Prostate gland (tissue), 2 donors: ENCODE measurements at regions not wholly inside any gene's neighbourhood (a gene's known extent, or its start where the extent isn't known, plus 50 kb on each side); places are given as distances from the start of the nearest gene placed in this dataset.
"Not testable (repeated sequence)": the region's sequence is repeated elsewhere in the genome, so short reads cannot be mapped to it uniquely, and the experiment has no call there.

Experiments used
- DNase-seq: peaks from one replicate; pipeline ENCODE4 v3.0.0-alpha.2; 2019; ENCODE audit warnings: low spot score
- H3K27ac ChIP-seq, 2 donors: fragments of 200-600 bp; sonication (generic); 2 replicates each; pipeline ENCODE4 v1.5.1; 2017 to 2019
- H3K27me3 ChIP-seq: fragments of 200-600 bp; sonication (generic); replicated peaks from 2 replicates; pipeline ENCODE4 v1.5.1; 2019; ENCODE audit not compliant: insufficient read depth
- H3K36me3 ChIP-seq, 2 donors: fragments of 200-600 bp; sonication (generic); 1 replicate in 1 of 2; 2 replicates in 1 of 2; pipeline versions ENCODE4 v1.5.1 to v1.8.1; 2017 to 2019
- H3K4me1 ChIP-seq: fragments of 200-600 bp; sonication (generic); replicated peaks from 2 replicates; pipeline ENCODE4 v1.5.1; 2019
- H3K4me3 ChIP-seq, 2 donors: fragments of 200-600 bp; sonication (generic); 2 replicates each; pipeline ENCODE4 v1.5.1; 2017 to 2019
- H3K9me3 ChIP-seq: fragments of 200-600 bp; sonication (generic); 2 replicates; pipeline ENCODE4 v1.5.1; 2017
- POLR2A ChIP-seq: fragments of 450-650 bp; IDR thresholded peaks from one replicate; pipeline ENCODE4 v1.6.1; 2016; ENCODE audit warnings: antibody characterized with exemption, mild to moderate bottlenecking
- POLR2AphosphoS5 ChIP-seq: sonication (generic); formaldehyde crosslinking; IDR thresholded peaks from one replicate; pipeline ENCODE4 v1.6.1; 2017; ENCODE audit warnings: antibody characterized with exemption
- WGBS: methylation state at CpG from one replicate; pipeline ENCODE4 v1.1.5; 2018; 5-methylcytosine and 5-hydroxymethylcytosine counted together
- intact Hi-C: fragments of 100-400 bp; cut with DNase I; formaldehyde crosslinking; loops from one replicate; pipeline ENCODE4 v1.14.2; 2022
- TF ChIP-seq, protein P1 (sequence below), 4 experiments: fragments of 200-600 bp in 2 of 4; fragments of 450-650 bp in 2 of 4; sonication (generic) in 2 of 4; IDR thresholded peaks; 1 replicate in 3 of 4; 2 replicates in 1 of 4; pipeline ENCODE4 v1.5.1; 2016 to 2019; ENCODE audit warnings: antibody characterized with exemption in 4 of 4, mild to moderate bottlenecking in 2 of 4, moderate library complexity in 2 of 4

GRCh38 chr18:39211461-39211860, 1645.9 kb upstream of the CELF4 start:
- Histone ChIP-seq H3K27me3 (no peaks in the 10 kb centered on the region), H3K27ac (no peak overlapping the region), H3K4me3 (no peak overlapping the region), H3K9me3 (no peaks in the 10 kb centered on the region), H3K36me3 (no peaks in the 10 kb centered on the region), H3K4me1 (no peaks in the 10 kb centered on the region)
- TF ChIP-seq, protein P1, sequence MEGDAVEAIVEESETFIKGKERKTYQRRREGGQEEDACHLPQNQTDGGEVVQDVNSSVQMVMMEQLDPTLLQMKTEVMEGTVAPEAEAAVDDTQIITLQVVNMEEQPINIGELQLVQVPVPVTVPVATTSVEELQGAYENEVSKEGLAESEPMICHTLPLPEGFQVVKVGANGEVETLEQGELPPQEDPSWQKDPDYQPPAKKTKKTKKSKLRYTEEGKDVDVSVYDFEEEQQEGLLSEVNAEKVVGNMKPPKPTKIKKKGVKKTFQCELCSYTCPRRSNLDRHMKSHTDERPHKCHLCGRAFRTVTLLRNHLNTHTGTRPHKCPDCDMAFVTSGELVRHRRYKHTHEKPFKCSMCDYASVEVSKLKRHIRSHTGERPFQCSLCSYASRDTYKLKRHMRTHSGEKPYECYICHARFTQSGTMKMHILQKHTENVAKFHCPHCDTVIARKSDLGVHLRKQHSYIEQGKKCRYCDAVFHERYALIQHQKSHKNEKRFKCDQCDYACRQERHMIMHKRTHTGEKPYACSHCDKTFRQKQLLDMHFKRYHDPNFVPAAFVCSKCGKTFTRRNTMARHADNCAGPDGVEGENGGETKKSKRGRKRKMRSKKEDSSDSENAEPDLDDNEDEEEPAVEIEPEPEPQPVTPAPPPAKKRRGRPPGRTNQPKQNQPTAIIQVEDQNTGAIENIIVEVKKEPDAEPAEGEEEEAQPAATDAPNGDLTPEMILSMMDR (IDR thresholded peaks at IDR 0.05) = no peak
- TF ChIP-seq POLR2AphosphoS5 (no peak), POLR2A (no peak)
- no peak for DNase-seq
- intact Hi-C loops = no loop called here
- WGBS = 92% methylated on average over 1 of the region's 1 CpG

- 88% methylated on average over 2 of the region's 2 CpGs for WGBS
- intact Hi-C loops = no loop called here
- no peak for TF ChIP-seq POLR2A
- TF ChIP-seq, protein P1 (IDR thresholded peaks at IDR 0.05) = no peak
- TF ChIP-seq POLR2AphosphoS5 = no peak
- DNase-seq = no peak
- no peak overlapping the region for H3K4me3 ChIP-seq
- H3K4me1 ChIP-seq = no peaks in the 10 kb centered on the region
- no peaks in the 10 kb centered on the region for H3K9me3 ChIP-seq
- H3K27me3 ChIP-seq = no peaks in the 10 kb centered on the region
- H3K27ac ChIP-seq = no peak overlapping the region
- no peaks in the 10 kb centered on the region for H3K36me3 ChIP-seq
Measured at GRCh38 chr18:39209173-39209572, 1643.6 kb upstream of the CELF4 start.

GRCh38 chr18:39208729-39209128, 1643.1 kb upstream of the CELF4 start:
- intact Hi-C loops = no loop called here
- no peak for TF ChIP-seq POLR2AphosphoS5
- no peak for TF ChIP-seq POLR2A
- TF ChIP-seq, protein P1 (IDR thresholded peaks at IDR 0.05) = no peak
- no peaks in the 10 kb centered on the region for H3K4me1 ChIP-seq
- H3K27ac ChIP-seq = no peak overlapping the region
- no peaks in the 10 kb centered on the region for H3K9me3 ChIP-seq
- no peaks in the 10 kb centered on the region for H3K27me3 ChIP-seq
- WGBS = 83% methylated on average over 2 of the region's 2 CpGs
- DNase-seq = no peak
- H3K4me3 ChIP-seq = no peak overlapping the region
- H3K36me3 ChIP-seq = no peaks in the 10 kb centered on the region

GRCh38 chr18:39208190-39208589, 1642.6 kb upstream of the CELF4 start:
- no peak overlapping the region for H3K4me3 ChIP-seq
- 63% methylated on average over 2 of the region's 2 CpGs for WGBS
- no peak overlapping the region for H3K27ac ChIP-seq
- H3K9me3 ChIP-seq = no peaks in the 10 kb centered on the region
- DNase-seq = no peak
- intact Hi-C loops = no loop called here
- no peaks in the 10 kb centered on the region for H3K27me3 ChIP-seq
- H3K36me3 ChIP-seq = no peaks in the 10 kb centered on the region
- TF ChIP-seq, protein P1 (IDR thresholded peaks at IDR 0.05) = no peak
- TF ChIP-seq POLR2A (no peak), POLR2AphosphoS5 (no peak)
- no peaks in the 10 kb centered on the region for H3K4me1 ChIP-seq

DNA sequence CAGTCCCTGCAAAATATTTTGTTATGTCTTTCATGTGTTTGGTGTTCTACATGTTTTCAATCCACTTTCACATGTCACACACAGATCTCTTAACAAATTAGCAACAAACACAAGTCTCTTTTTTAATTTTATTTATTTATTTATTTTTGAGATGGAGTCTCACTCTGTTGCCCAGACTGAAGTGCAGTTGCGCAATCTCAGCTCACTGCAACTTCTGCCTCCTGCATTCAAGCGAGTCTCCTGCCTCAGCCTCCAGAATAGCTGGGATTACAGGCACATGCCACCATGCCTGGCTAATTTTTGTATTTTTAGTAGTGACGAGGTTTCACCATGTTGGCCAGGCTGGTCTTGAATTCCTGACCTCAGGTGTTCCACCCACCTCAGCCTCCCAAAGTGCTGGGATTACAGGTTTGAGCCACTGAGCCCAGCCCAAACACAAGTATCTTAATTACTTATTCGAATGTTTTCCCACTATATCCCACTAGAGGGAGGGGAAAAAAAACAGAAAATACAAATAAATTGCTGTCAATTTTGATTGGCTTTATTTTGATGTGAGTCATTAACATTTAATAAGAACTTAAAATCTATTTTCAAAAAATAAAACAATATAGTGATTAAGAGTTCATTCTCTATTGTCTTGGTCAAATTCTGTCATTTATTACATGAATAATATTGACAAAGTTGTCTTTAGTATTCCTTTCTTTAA, 1641.0 kb upstream of the CELF4 start:
- WGBS = 94% methylated on average over 4 of the region's 4 CpGs
- H3K27ac ChIP-seq, H3K36me3 ChIP-seq, H3K4me1 ChIP-seq, intact Hi-C loops, DNase-seq, H3K4me3 ChIP-seq, H3K9me3 ChIP-seq, H3K27me3 ChIP-seq: not testable (repeated sequence)
